GM19351 (cell line): ENCODE measurements at regions not wholly inside any gene's neighbourhood (a gene's known extent, or its start where the extent isn't known, plus 50 kb on each side); places are given as distances from the start of the nearest gene placed in this dataset.

Experiments
- ATAC-seq: cut with Tn5 transposase; IDR thresholded peaks from one replicate; pipeline ENCODE4 v1.9.1; 2021; ENCODE audit warnings: mild to moderate bottlenecking, moderate library complexity; ENCODE audit not compliant: unreplicated experiment

GRCh38 chr3:180828723-180829408 lies 83.6 kb upstream of the FXR1 start:
- no peak for ATAC-seq

GRCh38 chr3:180829409-180830405 lies 82.8 kb upstream of the FXR1 start:
- no peak for ATAC-seq

DNA sequence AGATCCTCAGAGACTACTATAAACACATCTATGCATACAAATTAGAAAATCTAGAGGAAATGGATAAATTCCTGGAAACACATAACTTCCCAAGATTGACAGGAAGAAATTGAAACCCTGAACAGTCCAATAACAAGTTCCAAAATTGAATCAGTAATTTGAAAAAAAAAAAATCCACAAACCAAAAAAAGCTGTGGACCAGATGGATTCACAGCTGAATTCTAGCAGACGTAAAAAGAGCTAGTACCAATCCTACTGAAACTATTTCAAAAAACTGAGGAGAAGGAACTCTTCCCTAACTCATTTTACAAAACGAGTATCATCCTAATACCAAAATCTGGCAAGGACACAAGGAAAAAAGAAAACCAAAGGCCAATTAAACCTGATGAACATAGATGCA lies 77.0 kb upstream of the FXR1 start:
- no peak for ATAC-seq

DNA sequence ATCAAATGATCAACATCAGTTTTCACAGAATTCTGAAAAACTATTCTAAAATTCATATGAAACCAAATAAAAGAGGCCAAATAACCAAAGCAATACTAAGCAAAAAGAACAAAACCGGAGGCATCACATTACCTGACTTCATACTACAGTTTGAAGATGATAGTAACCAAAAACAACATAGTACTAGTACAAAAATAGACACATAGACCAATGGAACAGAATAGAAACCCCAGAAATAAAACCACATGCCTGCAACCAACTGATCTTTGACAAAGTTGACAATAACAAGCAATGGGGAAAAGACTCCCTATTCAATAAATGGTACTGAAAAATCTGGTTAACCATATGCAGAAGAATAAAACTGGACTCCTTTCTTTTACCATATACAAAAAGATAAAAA lies 75.7 kb upstream of the FXR1 start:
- no peak for ATAC-seq

GRCh38 chr3:180854887-180855286 lies 57.6 kb upstream of the FXR1 start:
- ATAC-seq, result no peak

DNA sequence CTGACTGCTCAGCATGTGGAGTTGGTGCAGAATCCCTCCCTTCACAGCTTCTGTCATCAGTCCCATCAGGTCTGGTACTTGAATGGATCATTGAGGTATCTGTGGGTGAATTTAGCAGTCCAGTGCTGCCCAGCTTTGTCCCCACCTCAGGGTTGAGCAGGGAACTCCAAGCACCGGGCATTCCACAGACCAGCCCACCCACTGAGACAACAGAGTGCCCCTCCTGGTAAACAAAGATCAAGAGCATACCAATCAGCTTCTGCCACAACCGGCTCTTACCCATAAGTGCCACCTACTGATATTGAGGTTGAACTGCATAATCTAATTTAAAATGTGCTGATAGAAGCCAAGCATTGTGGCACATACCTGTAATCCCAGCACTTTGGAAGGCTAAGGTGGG lies 57.1 kb upstream of the FXR1 start:
- peak; percentile 81 for ATAC-seq

DNA sequence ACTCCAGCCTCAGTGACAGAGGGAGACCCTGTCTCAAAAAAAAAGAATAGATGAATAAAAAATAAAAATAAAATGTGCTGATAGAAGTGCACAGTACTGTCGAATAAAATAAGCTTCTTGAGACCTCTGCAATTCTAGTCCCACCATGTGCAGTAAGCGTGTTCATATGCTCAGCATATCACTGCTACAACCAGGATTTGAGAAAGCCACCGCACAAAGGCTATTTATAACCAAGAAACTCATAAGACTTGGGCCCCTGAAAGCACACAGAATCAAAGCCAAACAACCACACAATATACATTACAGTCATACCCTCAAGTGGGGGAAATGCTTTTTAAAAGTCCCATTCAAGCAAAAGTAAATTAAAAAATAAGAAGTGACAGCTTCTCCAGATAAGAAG lies 56.5 kb upstream of the FXR1 start:
- ATAC-seq, result no peak

GRCh38 chr3:180860180-180860858 lies 52.2 kb upstream of the FXR1 start:
- ATAC-seq, result no peak
